ENCODE measurements at regions not wholly inside any gene's neighbourhood (a gene's known extent, or its start where the extent isn't known, plus 50 kb on each side); places are given as distances from the start of the nearest gene placed in this dataset.

DNA sequence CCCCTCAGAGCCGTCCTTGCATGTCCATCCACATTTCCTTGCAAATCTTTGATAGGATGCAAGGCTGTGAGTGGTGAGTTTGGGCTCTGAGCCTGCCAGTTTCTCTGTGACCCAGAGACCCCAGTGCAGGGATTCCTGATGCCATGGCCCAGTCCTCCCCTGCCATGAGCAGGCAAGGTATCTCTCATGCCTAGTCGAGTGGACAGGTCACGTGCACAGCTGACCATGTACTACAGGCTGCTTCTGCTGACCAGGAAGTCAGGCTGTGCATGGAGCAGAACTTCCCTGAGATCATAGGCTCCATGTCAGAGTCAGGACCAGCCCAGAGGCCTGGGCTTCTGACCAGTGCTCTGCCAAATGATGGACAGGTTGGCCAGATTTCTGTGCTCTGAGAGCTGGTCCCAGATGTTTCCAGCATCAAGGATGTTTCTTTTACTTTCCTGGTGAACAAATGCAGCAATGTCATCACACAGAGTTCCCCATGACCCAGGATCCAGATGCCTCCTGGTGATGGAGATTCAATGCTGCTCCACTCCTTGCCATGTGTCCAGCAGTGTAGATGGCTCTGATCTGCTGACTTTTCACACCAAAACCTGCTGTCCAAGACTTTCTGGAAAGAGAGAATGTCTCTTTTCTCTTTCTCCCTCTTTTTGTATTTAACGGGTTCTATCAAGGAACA lies 321.6 kb upstream of the HS6ST1 start:
- no peak for DNase-seq

DNA sequence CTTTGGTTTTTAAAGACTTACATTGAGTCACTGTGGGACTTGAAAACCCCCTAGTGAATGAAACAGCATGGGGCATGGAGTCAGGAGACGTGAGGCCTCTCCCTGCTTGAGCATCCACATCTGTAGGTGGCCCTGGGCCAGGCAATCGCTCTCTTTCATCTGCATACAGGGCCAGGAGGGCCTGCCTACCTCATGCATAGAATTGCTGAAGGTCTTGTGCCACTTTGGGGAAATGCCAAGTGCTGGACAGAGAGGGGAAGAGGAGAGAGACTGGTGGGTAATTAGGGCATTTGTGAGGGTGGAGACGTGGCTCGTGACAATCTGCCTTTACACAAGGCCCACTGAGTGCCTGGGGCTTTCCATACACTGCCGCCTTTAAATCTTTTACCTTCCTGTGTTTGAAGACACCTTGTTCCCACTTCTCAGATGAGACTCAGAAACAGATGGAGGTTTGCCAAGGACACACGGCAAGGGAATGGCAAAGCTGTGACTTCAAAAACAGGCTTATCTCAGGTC lies 322.2 kb upstream of the HS6ST1 start:
- no peak for DNase-seq

DNA sequence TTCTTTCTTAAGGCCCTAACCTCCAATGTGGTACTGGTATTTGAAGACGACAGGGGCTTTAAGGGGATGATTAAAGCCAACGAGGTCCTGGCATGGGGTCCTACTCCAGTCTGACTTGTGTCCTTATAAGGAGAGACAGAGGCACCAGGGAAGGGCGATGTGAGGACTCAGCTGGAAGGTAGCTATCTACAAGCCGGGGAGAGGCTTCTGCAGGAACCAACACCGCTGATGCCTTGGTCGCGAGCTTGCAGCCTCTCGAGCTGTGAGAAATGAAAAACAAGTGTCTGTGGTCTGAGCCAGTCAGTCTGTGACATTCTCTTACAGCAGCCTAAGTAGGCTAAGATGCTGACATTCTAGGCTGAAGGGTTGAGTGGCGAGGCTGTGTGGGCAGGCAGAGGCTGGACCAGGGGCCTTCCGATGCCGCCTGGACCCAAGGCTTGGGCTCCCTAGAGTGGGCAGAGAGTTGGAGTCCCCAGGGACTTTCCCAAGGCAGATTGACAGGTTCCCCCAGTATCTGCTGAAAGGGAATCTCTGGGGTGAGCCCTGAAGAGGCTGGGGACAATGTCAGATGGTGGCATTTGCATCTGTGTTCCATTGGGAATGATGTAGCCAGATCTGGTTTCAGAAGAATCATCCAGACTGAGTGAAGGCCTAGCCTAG lies 322.9 kb upstream of the HS6ST1 start:
- DNase-seq: no peak

DNA sequence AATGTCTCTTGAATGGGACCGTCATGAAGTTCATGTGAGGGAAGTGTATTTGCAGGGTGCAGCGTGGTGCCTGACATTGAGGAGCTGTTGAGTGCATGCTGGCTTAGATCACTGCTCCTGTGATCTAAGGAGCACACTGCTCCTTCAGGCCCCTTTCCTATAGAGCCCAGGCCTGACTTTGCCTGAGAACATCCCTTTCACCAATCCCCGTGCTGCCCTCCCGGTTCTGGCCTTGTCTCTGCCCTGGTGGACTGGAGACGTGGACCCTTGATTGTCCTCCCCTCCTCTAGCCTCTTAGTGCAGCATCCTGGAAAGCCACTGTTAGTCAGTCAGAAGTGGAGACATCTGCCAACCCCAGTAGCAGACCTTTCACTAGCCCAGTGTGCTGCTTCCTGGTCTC lies 323.6 kb upstream of the HS6ST1 start:
- no peak for DNase-seq

DNA sequence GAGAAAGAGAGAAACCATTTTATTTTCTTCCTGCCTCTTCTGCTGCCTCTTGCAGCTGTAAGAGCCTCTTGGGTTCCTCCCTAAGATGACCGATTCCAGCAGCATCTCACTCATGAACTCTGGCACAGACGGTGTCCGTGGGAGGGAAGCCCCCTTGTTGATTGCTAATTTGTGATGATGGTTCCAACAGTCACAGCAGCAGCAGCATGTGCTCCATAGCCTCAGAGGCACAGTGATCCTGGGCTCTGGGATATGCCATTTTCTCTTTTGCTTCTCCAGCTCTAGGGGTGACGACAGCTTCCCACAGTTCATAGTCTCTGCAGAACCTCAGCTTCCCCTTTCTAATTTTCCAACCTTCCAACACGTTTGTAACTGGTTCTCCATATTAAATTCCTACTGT lies 324.2 kb upstream of the HS6ST1 start:
- DNase-seq: no peak

DNA sequence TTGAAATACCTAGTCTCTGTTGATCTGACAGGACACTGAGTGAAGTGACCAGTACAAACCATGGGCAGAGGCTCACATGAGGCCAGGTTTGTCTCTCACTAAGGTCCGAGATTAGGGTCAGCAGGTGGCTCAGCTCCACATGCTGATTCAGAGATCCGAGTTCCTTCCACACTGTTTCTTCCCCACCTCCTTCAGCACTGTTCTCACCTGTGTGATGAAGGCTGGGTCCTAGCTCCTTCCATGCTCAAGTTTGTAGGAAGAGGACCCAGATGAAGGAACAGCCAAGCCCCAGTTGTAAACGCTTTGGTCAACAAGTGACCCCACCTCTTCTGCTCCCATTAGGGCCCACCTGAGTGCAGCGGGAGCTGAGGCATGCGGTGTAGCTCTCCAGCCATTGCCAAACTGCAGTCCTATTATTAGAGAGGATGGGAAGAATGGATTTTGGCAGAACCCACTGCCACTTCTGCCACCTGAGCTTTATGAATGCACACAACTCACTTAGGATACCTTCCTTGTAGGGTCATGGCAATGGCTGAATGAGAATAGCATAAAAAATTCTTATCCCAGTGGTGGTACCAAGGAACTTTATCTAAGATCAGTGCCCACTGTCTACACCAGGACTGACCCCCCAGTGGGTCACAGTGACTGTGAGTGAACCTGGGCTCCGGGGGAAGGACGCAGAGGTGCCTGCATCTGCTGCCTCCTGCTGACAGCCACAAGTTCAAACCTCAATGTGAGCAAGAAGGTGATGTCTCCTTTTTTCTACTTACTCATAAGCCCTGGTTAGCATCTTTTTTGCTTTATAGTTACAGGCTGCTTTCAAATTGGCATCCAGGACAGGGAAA lies 324.8 kb upstream of the HS6ST1 start:
- DNase-seq: no peak

DNA sequence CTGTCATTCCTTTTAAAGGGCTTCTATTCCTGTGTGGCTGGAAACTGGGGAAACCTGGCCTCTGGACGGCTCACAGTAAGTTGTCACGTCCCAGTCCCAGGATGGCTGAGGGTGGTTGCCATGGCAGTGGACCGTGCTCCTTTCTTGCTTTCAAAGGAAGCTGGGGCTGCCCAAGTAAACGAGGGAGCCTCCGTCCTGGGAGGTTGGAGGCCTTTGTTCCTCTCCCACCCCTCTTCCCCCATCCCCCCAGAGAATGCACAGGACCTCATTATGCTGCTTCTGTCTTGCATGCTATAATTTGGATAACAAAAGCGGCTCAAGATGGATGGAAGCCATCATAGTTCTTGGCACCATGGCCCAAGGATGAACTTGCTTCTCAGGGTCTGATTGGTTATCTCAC lies 325.5 kb upstream of the HS6ST1 start:
- DNase-seq: no peak

DNA sequence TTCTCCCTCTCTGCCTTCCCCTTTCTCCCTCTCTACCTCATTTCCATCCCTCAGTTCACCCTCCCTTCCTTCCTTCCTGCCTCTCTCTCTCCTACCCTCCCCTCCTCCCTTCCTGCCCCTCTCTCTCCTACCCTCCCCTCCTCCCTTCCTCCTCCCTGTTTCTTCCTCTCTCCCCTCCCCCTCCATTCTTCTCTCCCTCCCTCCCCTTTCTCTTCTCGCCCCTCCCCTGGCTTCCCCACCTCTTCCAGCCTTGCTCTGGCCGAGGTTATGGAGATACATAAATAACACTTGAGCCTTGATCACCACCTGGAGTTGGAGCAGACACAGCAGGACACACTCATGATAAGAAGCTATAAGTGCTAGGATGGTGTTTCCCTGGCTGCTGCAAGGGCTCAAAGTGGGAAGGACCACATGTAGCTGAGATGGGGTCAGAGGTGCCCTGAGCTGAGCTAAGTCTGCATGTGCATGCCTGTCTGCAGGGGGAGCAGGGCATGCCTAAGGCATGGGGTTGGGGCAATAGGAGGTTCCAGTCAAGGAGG lies 326.1 kb upstream of the HS6ST1 start:
- DNase-seq: no peak

DNA sequence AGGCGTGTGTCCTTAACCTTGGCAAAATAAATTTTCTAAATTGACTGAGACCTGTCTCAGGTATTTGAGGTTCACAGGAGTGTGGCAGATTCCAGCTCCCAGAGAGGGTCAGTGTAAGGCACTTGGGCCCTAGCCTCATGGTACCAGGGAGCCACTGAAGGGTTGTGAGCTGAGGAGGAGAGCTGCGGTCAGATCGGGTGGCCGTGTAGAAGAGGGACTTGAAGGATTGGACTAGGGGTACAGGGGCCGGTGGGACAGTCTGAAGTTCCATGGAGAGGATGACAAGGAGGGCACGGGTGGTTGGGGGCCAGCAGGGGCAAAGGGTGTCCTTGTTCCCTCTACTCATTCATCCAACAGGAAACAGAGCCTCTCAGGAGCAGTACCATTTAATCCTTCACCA lies 327.0 kb upstream of the HS6ST1 start:
- DNase-seq: no peak

DNA sequence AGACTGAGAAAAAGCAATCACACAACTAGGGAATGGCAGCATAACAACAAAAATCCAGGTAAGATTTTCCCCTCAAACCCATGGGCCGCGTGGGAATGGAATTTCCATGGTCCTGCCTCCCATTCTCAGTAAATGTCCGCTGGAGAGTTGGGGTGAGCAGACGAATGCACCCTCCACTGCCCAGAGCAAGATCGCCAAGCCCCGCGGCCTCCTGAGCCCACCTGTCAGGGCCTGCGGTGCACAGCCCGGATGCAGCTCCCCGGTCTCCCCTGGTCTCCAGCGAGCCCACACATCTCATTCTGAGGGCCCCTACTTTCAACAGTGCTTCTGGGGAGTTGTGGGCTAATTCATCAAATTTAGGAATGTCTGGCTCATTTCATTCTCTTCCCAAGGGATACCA lies 327.4 kb upstream of the HS6ST1 start:
- no peak for DNase-seq

DNA sequence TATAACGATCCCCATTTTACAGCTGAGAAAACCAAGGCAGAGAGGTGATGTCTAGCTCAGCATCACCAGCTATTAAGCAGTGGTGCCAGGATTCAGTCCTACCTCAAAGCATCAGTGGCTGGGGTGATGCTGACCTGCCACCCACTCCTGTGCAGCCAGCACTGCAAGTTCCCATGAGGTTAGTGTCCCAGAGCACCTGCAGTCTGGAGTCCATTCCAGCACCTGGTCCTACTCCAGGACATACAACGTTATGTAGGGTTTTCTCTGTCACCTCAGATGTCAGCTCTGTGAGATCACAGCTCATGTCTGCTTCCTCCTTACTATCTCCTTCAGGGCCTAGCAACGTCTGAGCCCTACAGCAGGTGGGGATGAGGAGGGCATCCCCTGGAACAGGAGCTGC lies 328.0 kb upstream of the HS6ST1 start:
- no peak for DNase-seq

DNA sequence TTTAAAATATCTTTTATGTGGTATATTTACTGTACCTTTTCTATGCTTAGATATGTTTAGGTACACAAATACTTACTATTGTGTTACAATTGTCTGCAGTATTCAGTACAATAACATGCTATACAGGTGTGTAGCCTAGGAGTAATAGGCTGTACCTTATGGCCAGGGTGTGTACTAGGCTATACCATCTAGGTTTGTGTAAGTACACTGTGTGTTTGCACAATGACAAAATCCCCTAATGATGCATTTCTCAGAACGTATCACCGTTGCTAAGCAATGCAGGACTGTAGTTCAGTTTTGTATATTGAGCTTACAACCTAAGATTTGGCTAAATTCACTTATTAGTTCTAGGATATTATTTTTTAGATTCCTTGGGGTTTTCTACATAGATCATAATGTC lies 332.3 kb upstream of the HS6ST1 start:
- DNase-seq: no peak

DNA sequence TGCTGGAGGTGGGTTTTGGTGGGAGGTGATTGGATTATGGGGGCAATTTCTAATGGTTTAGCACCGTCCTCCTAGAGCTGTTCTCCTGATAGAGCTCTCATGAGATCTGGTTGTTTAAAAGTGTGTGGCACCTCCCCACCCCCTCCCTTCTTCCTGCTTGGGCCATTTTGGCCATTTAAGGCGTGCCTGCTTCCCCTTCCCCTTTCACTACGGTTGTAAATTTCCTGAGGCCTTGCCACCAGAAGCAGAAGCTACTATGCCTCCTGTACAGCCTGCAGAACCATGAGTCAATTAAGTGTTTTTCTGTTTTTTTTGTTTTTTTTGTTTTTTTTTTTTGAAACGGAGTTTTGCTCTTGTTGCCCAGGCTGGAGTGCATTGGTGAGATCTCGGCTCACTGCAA lies 335.7 kb upstream of the HS6ST1 start:
- no peak for DNase-seq

DNA sequence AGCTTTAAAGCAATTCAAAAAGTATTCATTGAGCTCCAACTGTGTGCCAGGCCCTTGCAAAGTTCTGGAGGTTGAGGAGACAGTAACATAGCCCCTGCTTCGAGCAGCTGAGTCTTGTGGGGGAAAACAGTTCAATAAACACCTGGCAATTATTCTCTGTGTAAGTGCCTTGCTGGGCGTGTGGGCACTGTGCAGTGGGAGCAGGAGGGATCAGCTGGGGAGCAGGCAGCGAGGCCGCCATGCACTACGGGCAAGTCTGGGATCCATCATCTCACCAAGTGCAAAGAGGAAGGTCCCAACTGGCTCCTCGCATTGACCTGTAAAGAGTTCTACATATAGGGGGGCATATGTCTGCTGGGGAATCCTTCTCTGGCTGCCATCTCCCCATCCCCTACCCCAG lies 342.2 kb upstream of the HS6ST1 start:
- DNase-seq: no peak

DNA sequence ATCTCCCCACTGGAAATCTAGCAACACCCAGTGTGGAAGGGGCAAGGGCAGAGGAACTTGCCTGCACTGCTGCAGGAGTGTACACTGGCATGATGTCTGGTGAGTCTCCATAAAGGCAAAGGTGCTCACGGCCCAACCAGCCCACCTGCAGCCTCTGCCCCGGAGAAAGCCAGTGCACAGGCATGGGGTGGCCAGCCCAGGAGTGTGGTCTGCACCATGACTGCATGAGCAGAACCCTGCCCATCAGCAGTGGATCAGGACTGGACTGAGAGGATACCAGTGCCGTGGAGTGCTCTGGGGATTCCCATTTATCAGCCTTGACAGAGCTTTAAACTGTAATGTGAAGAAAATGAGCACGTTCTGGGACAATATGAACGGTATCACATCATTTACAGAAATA lies 342.6 kb upstream of the HS6ST1 start:
- DNase-seq: no peak

DNA sequence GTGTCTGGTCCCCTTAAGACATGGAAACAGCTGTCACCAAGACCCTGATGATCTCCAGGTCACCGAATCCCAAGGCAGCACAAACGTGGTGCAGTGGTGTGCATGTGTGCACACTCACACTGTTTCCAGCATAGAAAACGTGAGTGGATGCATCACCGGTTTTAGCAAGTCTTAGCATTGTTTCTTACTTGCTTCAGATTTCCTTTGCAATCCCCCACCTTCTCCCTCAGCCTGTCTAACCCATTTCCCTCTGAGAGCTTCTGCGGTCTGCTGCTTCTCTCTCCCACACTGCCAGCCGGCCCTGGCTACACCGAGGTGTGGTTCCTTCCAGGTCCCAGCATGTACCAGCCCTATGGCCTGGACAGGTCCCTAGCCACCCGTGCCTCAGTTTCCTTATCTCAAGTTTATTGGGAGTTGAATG lies 343.4 kb upstream of the HS6ST1 start:
- no peak for DNase-seq

DNA sequence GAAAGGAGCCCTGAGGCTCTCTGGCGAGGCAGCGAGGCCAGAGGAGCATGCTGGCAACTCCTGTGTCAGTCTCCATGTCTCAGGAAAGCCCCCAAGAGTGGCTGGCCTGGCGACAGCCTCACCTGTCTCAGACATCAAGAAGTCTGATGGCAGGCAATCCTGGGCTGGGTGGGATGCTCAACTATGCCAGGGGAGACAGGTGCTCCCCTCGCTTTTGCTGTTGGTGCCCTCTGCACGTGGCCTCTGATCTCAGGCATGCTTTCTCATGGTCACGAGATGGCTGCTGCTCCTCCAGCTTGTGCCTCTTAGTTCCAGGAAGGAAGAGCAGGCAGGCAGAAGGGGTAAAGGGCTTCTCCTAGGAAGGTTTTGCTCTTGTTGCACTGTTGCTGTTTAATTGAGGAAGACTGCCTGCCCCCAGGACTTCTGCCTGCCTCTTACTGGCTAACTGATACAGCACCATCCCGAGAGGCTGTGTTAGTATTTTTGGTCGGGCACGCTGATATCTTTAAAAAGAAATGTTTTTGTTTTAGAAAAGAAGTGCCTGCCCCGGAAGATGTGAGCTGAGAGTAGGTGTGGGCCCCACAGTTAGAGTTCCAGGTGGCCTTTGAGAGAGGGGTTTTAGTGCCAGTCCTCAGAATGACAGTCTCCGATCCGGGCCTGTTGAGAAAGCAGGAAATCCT lies 344.8 kb upstream of the HS6ST1 start:
- no peak for DNase-seq

DNA sequence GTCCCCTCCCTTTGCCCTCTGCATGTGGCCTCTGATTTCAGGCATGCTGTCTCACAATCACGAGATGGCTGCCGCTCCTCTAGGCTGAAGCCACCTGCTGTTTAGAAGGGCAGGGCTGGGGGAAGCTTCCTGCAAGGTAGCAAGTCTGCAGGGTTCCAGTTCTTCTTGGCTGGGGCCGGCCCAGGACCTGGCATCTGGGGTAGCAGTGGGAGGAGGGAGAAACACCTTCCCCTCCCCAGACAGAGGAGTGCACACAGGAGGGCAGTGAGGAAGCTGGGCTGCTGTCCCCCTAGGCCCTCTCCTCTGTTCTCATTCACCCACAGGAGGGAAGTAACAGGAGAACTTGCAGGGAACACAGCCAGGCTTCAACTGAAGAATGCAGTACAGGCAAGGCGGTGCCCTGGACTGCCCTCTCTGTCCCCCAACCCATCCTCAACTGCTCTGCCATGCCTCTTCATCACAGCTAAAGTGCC lies 345.9 kb upstream of the HS6ST1 start:
- DNase-seq: no peak

DNA sequence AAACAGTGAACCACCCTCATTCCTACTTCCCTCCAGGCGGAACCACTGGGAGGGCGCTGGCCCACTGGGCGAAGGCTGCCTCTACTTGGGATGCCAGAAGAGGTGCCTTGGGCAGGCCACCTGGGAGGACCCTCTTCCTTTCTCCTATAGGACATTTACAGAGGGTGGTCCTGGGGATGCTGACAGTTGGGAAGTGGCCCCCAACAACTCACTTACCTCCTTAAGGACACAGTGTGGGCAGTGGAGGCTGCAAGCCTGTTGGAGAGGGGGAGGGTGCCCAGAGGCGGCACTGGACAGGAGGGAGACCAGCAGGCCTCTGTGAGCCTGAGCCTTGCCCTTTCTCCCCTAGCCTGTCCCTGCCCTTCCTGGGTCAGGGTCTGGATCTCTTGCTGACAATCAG lies 346.4 kb upstream of the HS6ST1 start:
- DNase-seq: no peak

DNA sequence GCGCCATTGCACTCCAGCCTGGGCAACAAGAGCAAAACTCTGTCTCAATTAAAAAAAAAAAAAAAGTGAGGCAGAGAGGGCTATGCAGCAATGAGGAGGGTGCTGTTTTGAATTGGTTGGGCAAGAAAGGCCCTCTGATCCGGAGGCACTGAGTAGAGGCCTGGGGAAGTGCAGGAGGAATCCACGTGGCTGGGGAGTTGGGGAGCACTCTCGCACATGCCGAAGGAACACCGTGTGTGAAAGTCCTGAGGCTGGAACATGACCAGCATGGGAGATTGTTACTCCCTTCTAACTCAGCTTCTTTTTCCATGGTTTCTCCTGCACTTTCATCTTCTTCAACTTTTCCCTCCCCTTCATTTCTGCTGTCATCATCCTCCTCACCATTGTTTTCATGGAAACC lies 347.9 kb upstream of the HS6ST1 start:
- DNase-seq: no peak

DNA sequence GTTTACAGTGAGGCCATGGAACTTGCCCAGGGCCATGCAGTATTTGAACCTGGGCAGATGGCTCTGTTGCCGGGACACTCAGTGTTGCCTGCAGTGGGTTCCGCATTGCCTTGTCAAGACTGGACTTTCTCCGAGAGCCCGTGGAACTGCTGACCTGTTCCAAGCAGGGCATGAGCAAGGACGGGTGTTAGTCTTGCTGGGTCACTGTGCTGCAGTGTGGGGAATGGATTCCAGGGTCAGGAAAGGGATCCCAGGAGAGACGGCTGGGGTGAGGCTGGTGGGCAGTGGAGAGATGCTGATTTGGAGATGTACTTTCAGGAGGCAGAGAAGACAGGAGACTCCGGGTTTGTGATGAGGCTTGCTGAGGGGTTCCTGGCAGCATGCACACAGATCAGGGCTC lies 348.7 kb upstream of the HS6ST1 start:
- no peak for DNase-seq

DNA sequence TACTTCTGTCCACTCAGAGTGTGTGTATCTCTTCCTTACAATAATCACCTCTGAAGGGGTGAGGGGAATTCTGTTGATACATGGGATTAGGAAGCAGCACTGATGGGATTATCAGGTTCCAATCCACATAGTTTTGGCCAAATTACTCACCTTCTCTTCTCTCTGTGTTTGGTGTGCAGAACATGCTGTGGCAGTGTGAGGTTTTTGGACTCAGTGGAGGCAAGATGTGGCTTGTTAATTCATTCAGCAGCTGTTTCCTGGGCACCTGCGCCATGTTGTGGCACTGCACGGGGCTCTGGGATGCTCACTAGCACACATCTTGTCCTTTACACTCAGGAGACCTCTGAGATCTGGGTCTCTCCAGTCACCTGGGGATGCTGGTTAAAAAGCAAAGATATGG lies 350.3 kb upstream of the HS6ST1 start:
- DNase-seq: no peak

DNA sequence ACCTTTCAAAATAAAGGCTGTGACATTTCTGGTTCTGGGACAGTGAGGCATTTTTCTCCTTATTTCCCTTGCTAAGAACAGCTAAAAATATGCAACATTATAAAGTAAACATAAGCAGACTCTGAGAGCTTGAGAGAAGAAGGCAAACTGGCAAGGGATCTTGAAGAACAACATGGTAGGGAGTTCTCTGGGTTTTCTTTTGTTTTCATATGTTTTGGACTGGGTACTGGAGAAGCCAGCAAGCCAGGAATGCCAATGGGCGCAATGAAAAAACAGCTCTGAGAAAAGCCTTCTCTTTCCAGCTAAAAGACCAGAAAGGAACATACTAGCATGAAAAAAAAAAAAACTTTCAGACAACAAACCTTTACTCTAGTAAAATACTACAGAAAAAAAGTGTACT lies 351.4 kb upstream of the HS6ST1 start:
- no peak for DNase-seq

Measured in DMS79 (cell line).